HG03175 (cell line): ENCODE measurements at regions not wholly inside any gene's neighbourhood (a gene's known extent, or its start where the extent isn't known, plus 50 kb on each side); places are given as distances from the start of the nearest gene placed in this dataset.

Experiments used
- ATAC-seq: cut with Tn5 transposase; IDR thresholded peaks from one replicate; pipeline ENCODE4 v1.9.1; 2021; ENCODE audit warnings: mild to moderate bottlenecking, moderate library complexity; ENCODE audit not compliant: unreplicated experiment

DNA sequence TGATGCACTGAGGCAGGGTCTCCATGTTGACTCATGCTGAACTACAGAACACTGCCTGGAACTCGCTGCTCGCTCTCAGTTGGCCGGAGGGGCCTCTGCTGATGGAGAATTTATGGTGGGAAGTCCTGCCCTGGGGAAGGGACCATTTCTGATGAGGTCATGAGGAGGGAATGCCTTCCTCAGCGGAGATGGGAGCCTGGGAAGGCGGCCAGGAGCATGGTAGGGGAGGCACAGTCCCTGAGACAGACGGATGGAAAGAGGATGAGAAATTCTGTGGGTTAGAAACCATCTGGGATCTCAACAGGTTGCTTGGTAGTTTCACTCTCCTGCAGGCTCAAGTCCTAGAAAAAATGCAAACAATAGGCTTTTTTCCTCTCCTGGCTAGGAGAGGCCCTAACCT lies 56.8 kb upstream of the TPM1 start:
- no peak for ATAC-seq

DNA sequence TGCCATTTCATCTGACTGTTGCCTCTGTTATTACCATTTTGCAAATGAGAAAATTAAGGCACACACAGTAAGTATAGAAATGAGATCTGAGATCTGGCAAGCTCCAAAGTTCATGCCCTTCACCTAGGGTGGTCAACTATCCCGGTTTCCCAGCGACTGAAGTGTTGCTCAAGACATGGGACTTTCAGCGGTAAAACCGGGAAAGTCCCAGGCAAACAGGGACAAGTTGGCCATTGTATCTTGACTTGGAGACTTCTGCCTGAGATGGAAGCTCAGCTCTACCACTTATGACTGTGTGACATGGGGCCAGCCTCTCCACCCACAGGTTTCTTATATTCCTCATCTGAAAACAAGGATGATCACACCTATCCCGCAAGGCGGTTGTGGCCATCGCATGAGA lies 55.6 kb upstream of the TPM1 start:
- ATAC-seq = no peak

GRCh38 chr15:62988701-62989100 lies 53.8 kb upstream of the TPM1 start:
- no peak for ATAC-seq

- no peak for ATAC-seq
These were observed 53.0 kb upstream of the TPM1 start for GRCh38 chr15:62989366-62990055.

- ATAC-seq = no peak
These were observed 50.8 kb upstream of the TPM1 start for GRCh38 chr15:62991698-62992097.

DNA sequence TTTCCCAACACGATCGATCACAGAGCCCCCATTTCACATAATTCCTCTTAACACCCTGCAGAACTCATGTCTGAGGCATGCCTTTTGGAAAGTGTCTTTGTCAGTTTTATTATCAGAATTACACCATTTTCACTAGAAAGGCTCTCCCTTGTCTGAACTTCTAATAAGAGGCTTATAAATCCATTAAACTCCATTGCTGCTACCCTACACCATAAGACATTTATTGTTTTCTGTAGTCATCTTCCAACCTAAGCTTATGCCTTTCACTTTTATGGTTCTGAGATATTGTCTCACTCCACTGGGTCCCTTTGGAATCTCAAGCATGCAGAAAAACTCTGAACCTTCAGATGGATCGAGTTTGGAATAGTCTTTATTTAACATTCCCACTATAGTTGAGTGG lies 50.2 kb upstream of the TPM1 start:
- ATAC-seq = no peak
